IMR-90 (cell line): ENCODE measurements at regions not wholly inside any gene's neighbourhood (a gene's known extent, or its start where the extent isn't known, plus 50 kb on each side); places are given as distances from the start of the nearest gene placed in this dataset.

Experiments used
- ATAC-seq: fragments of 200-7000 bp; cut with Tn5 transposase; 2 replicates; pipeline ENCODE4 v1.9.1; 2020; ENCODE audit warnings: low read depth, mild to moderate bottlenecking, moderate library complexity
- BruUV-seq: library from RNA; stranded (reverse); fragments of 400-500 nt; replicated peaks from 2 replicates; lab custom pipeline; 2021; lab: Mats Ljungman, UMichigan
- CTCF ChIA-PET: fragments of 300-600 bp; formaldehyde crosslinking; extraction: SDS; loops from one replicate; lab custom pipeline; 2021; ENCODE audit warnings: antibody characterized with exemption; lab: Yijun Ruan, JAX
- POLR2A ChIA-PET: fragments of 300-600 bp; sonication (Branson Sonifier 250); formaldehyde crosslinking; loops from one replicate; lab custom pipeline; 2022; ENCODE audit warnings: antibody characterized with exemption; ENCODE audit not compliant: unreplicated experiment; lab: Charles Lee
- DNase-seq: peaks from one replicate; pipeline ENCODE4 v3.0.0; 2013
- H2AFZ ChIP-seq: replicated peaks from 2 replicates; pipeline ENCODE3; 2013; ENCODE audit warnings: low read length, mild to moderate bottlenecking; ENCODE audit not compliant: poor library complexity
- H2AK5ac ChIP-seq: 2 replicates; pipeline ENCODE4 v1.6.1; 2013; ENCODE audit warnings: low read depth, low read length, inconsistent platforms
- H2AK9ac ChIP-seq: replicated peaks from 2 replicates; pipeline ENCODE3; 2013; ENCODE audit warnings: mild to moderate bottlenecking, low read depth, low read length, moderate library complexity; ENCODE audit not compliant: poor library complexity
- H2BK120ac ChIP-seq: 2 replicates; pipeline ENCODE4 v1.6.1; 2013; ENCODE audit warnings: low read depth, low read length, inconsistent platforms
- H2BK15ac ChIP-seq: 3 replicates; pipeline ENCODE4 v1.6.1; 2013; ENCODE audit warnings: low read depth, low read length, inconsistent platforms
- H2BK20ac ChIP-seq: 2 replicates; pipeline ENCODE4 v1.6.1; 2013; ENCODE audit warnings: low read depth, mild to moderate bottlenecking, inconsistent platforms, low read length, moderate library complexity
- H2BK5ac ChIP-seq: 2 replicates; pipeline ENCODE4 v1.6.1; 2013; ENCODE audit warnings: mild to moderate bottlenecking, low read depth, low read length, inconsistent platforms; ENCODE audit not compliant: poor library complexity, severe bottlenecking
- H3K14ac ChIP-seq: replicated peaks from 2 replicates; pipeline ENCODE4 v1.6.1; 2013; ENCODE audit warnings: low read depth, low read length, inconsistent platforms
- H3K18ac ChIP-seq: 2 replicates; pipeline ENCODE4 v1.6.1; 2013; ENCODE audit warnings: low read depth, low read length, control low read depth
- H3K23ac ChIP-seq: 2 replicates; pipeline ENCODE4 v1.6.1; 2013; ENCODE audit warnings: low read depth, low read length, inconsistent platforms
- H3K27ac ChIP-seq: 2 replicates; pipeline ENCODE4 v1.5.1; 2013; ENCODE audit warnings: mild to moderate bottlenecking, control low read depth, low read length; ENCODE audit not compliant: insufficient read depth
- H3K27me3 ChIP-seq: 2 replicates; pipeline ENCODE4 v1.6.1; 2013; ENCODE audit warnings: low read length; ENCODE audit not compliant: control insufficient read depth, insufficient read depth
- H3K36me3 ChIP-seq: 2 replicates; pipeline ENCODE4 v1.6.1; 2013; ENCODE audit warnings: low read length, mixed read lengths; ENCODE audit not compliant: control insufficient read depth, insufficient read depth
- H3K4ac ChIP-seq: 2 replicates; pipeline ENCODE4 v1.6.1; 2013; ENCODE audit warnings: low read depth, low read length, inconsistent platforms
- H3K4me1 ChIP-seq: 2 replicates; pipeline ENCODE4 v1.6.1; 2013; ENCODE audit warnings: low read length, mixed read lengths; ENCODE audit not compliant: control insufficient read depth, insufficient read depth
- H3K4me2 ChIP-seq: 2 replicates; pipeline ENCODE4 v1.6.1; 2013; ENCODE audit warnings: low read depth, mild to moderate bottlenecking, control low read depth, low read length, moderate library complexity
- H3K4me3 ChIP-seq: 2 replicates; pipeline ENCODE4 v1.5.1; 2013; ENCODE audit warnings: low read depth, mild to moderate bottlenecking, control low read depth, low read length, moderate library complexity; ENCODE audit not compliant: insufficient read depth
- H3K56ac ChIP-seq: 2 replicates; pipeline ENCODE4 v1.6.1; 2013; ENCODE audit warnings: low read length, inconsistent platforms; ENCODE audit not compliant: insufficient read depth; ENCODE audit errors: extremely low read depth
- H3K79me1 ChIP-seq, 2 experiments: 2 replicates each; pipeline ENCODE4 v1.6.1; 2013; ENCODE audit warnings: low read length in 2 of 2, inconsistent platforms in 1 of 2, low read depth in 1 of 2
- H3K9ac ChIP-seq: 2 replicates; pipeline ENCODE4 v1.6.1; 2013; ENCODE audit warnings: low read depth, low read length, control low read depth
- H3K9me1 ChIP-seq: 2 replicates; pipeline ENCODE4 v1.6.1; 2013; ENCODE audit warnings: low read length, inconsistent platforms; ENCODE audit not compliant: insufficient read depth
- H3K9me3 ChIP-seq: 2 replicates; pipeline ENCODE4 v1.6.1; 2013; ENCODE audit warnings: low read length; ENCODE audit not compliant: control insufficient read depth, insufficient read depth
- H4K20me1 ChIP-seq: 2 replicates; pipeline ENCODE4 v1.6.1; 2013; ENCODE audit warnings: low read length, inconsistent platforms; ENCODE audit not compliant: insufficient read depth
- H4K5ac ChIP-seq: 2 replicates; pipeline ENCODE4 v1.6.1; 2013; ENCODE audit warnings: mild to moderate bottlenecking, low read depth, low read length, control low read depth
- H4K8ac ChIP-seq, 2 experiments: 2 replicates each; pipeline ENCODE4 v1.6.1; 2013; ENCODE audit warnings: low read depth in 2 of 2, low read length in 2 of 2, control low read depth in 1 of 2, inconsistent platforms in 1 of 2
- H4K91ac ChIP-seq: 2 replicates; pipeline ENCODE4 v1.6.1; 2013; ENCODE audit warnings: low read depth, low read length, inconsistent platforms; ENCODE audit not compliant: insufficient read depth
- BHLHE40 ChIP-seq: fragments of 150-350 bp; IDR thresholded peaks from 2 replicates; pipeline ENCODE4 v1.6.1; 2016; ENCODE audit warnings: mild to moderate bottlenecking, low read depth, low read length
- CEBPB ChIP-seq: IDR thresholded peaks from 2 replicates; pipeline ENCODE4 v1.6.1; 2012; ENCODE audit warnings: low read depth, low read length, improper control_type of control experiment
- CHD1 ChIP-seq: IDR thresholded peaks from 2 replicates; pipeline ENCODE4 v1.6.1; 2012; ENCODE audit warnings: low read depth, low read length, improper control_type of control experiment
- MAFK ChIP-seq: IDR thresholded peaks from 2 replicates; pipeline ENCODE4 v1.6.1; 2012; ENCODE audit warnings: low read depth, low read length, improper control_type of control experiment
- MAZ ChIP-seq: IDR thresholded peaks from 2 replicates; pipeline ENCODE4 v1.6.1; 2012; ENCODE audit warnings: low read depth, mild to moderate bottlenecking, low read length, improper control_type of control experiment, moderate library complexity, borderline replicate concordance
- MXI1 ChIP-seq: IDR thresholded peaks from 2 replicates; pipeline ENCODE4 v1.6.1; 2012; ENCODE audit warnings: low read depth, mild to moderate bottlenecking, low read length, moderate library complexity, borderline replicate concordance
- RAD21 ChIP-seq: IDR thresholded peaks from 2 replicates; pipeline ENCODE4 v1.6.1; 2012; ENCODE audit warnings: low read length, improper control_type of control experiment
- RFX5 ChIP-seq: IDR thresholded peaks from 2 replicates; pipeline ENCODE4 v1.8.0; 2012; ENCODE audit warnings: low read depth, mild to moderate bottlenecking, low read length, moderate library complexity
- SMC3 ChIP-seq: fragments of 150-350 bp; IDR thresholded peaks from 2 replicates; pipeline ENCODE4 v1.6.1; 2016; ENCODE audit warnings: low read depth, mild to moderate bottlenecking, antibody characterized with exemption, low read length, moderate library complexity
- WGBS, 2 experiments: methylation state at CpG; one replicate each; pipeline versions ENCODE4 v1.1.5 to v1.1.7; 2013; ENCODE audit warnings: missing lambda C conversion rate in 2 of 2; ENCODE audit not compliant: insufficient read length in 1 of 2; ENCODE audit errors: extremely low coverage in 2 of 2; 5-methylcytosine and 5-hydroxymethylcytosine counted together
- dilution Hi-C: fragments of 300-500 bp; cut with HindIII; formaldehyde crosslinking; loops from one replicate; pipeline ENCODE4 v1.14.3; 2018; ENCODE audit warnings: low sequenced_read_pairs; ENCODE audit not compliant: unreplicated experiment
- in situ Hi-C: fragments of 300-500 bp; cut with MboI; formaldehyde crosslinking; loops from 3 replicates; pipeline ENCODE4 v1.14.3; 2019; ENCODE audit warnings: low sequenced_read_pairs, inconsistent platforms, mixed read lengths
- intact Hi-C: fragments of 100-400 bp; cut with micrococcal nuclease; formaldehyde crosslinking; loops from 2 replicates; pipeline ENCODE4 v1.10.0; 2022
- TF ChIP-seq, protein P1 (sequence below): fragments of 150-350 bp; IDR thresholded peaks from 2 replicates; pipeline ENCODE4 v1.6.1; 2016; ENCODE audit warnings: low read depth, mild to moderate bottlenecking, low read length, moderate library complexity, borderline replicate concordance
- TF ChIP-seq, protein P2 (sequence below): fragments of 150-350 bp; IDR thresholded peaks from 2 replicates; pipeline ENCODE4 v1.6.1; 2017; ENCODE audit warnings: mild to moderate bottlenecking, antibody characterized with exemption, low read length, low read depth

DNA sequence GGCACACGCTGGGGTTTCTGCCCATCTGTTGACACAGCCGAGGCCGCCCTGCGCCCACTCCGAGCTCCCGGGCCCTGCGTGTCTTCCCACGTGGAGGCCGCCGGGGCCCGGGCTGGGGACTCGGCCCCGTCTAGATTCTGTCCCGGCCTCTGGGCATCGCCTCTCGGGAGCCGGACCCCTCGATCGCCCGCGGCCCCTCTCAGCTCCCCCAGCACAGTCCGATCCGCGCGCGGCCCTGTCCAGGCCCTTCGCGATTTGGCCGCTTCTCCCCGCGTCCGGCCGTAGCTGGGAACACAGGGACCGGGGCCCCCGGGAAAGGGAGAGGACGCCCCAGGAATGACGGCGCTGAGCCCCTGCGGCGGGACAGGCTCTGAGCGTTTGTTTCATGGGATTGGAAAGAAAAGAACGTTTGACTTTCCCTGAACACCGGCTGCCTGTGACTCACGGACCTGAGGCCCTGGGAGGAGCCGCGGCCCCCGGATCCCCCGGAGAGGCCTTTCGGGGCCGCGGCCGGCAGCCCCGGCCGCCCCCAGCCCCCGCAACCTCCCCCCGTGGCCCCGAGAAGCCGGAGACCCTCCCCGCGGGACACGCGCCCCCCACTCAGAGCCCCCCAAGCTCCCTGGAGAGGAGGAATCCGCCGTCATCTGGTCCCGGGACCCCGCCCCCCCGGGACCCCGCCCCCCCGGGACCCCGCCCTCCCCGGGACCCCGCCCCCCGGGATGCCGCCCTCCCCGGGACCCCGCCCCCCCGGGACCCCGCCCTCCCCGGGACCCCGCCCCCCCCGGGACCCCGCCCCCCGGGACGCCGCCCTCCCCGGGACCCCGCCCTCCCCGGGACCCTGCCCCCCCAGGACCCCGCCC, 62.7 kb upstream of the CTDP1 start:
- H3K4me3 ChIP-seq = peak overlapping the region; percentile 41
- intact Hi-C loops (no loop called here), dilution Hi-C loops (no loop called here), in situ Hi-C loops (no loop called here)
- POLR2A ChIA-PET = no interaction called here
- H3K79me1 ChIP-seq = no peaks in the 10 kb centered on the region
- CTCF ChIA-PET = no interaction called here
- no peak overlapping the region for H2BK120ac ChIP-seq
- 52% methylated on average over 13 of the region's 89 CpGs; no CpG with 5 or more reads in 1 of the 2 experiments for WGBS, 2 experiments
- H3K36me3 ChIP-seq = no peaks in the 10 kb centered on the region
- no peaks in the 10 kb centered on the region for H3K9me1 ChIP-seq
- DNase-seq (peak; percentile 15), ATAC-seq (peak; percentile 56)
- no TSS peak for BruUV-seq
- H4K8ac ChIP-seq = no peak overlapping the region
- no peak overlapping the region for H4K91ac ChIP-seq
- no peak overlapping the region for H2AK9ac ChIP-seq
- H3K4me1 ChIP-seq = no peaks in the 10 kb centered on the region
- H3K9ac ChIP-seq = no peak overlapping the region
- peak overlapping the region; percentile 66 for H3K4me2 ChIP-seq
- no peak overlapping the region for H2BK15ac ChIP-seq
- H3K56ac ChIP-seq = no peak overlapping the region
- peaks cover 2% of the 10 kb centered on the region; the same call in 1 of the 2 replicates for H3K27me3 ChIP-seq
- H2AK5ac ChIP-seq = no peak overlapping the region
- no peak overlapping the region for H2BK5ac ChIP-seq
- H3K27ac ChIP-seq = no peak overlapping the region
- H2AFZ ChIP-seq = peak overlapping the region; percentile 57
- no peak overlapping the region for H3K23ac ChIP-seq
- H3K4ac ChIP-seq = no peak overlapping the region
- H2BK20ac ChIP-seq = no peak overlapping the region
- H4K5ac ChIP-seq = no peak overlapping the region
- H3K9me3 ChIP-seq = peaks cover 6% of the 10 kb centered on the region; the same call in 1 of the 2 replicates
- no peak overlapping the region for H3K18ac ChIP-seq
- no peaks in the 10 kb centered on the region; the same call in 1 of the 2 replicates for H4K20me1 ChIP-seq
- TF ChIP-seq CEBPB = no peak
- no peak for TF ChIP-seq CHD1
- TF ChIP-seq BHLHE40 = no peak
- no peak for TF ChIP-seq MAZ
- TF ChIP-seq RAD21 = no peak
- no peak for TF ChIP-seq MXI1
- TF ChIP-seq, protein P1, sequence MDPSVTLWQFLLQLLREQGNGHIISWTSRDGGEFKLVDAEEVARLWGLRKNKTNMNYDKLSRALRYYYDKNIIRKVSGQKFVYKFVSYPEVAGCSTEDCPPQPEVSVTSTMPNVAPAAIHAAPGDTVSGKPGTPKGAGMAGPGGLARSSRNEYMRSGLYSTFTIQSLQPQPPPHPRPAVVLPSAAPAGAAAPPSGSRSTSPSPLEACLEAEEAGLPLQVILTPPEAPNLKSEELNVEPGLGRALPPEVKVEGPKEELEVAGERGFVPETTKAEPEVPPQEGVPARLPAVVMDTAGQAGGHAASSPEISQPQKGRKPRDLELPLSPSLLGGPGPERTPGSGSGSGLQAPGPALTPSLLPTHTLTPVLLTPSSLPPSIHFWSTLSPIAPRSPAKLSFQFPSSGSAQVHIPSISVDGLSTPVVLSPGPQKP = no peak
- no peak for TF ChIP-seq SMC3
- no peak for TF ChIP-seq RFX5
- TF ChIP-seq, protein P2, sequence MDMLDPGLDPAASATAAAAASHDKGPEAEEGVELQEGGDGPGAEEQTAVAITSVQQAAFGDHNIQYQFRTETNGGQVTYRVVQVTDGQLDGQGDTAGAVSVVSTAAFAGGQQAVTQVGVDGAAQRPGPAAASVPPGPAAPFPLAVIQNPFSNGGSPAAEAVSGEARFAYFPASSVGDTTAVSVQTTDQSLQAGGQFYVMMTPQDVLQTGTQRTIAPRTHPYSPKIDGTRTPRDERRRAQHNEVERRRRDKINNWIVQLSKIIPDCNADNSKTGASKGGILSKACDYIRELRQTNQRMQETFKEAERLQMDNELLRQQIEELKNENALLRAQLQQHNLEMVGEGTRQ = no peak
- TF ChIP-seq MAFK = no peak
- no peak overlapping the region for H3K14ac ChIP-seq
